ENCODE measurements at regions not wholly inside any gene's neighbourhood (a gene's known extent, or its start where the extent isn't known, plus 50 kb on each side); places are given as distances from the start of the nearest gene placed in this dataset.

DNA sequence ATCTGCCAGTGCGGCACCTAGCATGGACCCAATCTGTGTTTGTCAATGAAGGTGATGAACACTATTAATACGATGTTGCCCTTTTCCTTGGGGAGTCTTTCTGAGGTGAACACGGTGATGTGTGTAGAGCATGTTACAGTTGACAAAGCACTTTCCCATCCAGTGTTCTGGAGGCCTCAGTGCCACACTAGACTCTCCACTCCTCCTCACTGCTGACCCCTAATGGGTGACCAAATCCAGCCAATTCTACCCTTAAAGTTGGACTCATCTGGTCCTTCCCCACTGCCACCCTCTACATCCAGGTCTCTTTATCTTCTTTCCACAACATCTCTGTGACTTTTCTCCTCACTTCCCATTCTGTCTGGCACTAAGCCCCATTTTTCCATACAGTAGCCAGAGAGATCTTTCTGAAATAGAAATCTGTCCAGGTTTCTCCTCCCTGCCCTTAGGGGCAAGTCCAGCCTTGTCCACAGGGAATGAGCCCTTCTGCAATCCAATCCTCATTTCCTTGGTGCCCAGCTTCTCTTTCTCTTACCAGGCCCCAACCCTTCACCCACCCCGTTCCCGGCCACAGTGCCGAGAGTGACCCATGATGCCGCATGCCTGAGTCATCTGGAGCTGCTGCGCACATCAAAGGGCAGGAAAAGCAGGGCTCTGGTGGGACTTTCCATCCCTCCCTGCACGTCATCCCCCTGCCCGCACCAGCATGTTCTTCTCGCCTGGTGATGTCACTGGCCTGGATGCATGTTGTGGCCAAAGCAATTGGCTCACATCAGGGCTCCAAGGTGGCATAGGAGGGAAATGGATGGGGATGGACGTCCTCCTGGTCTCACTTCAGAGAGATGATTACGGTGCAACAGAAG is 64.2 kb downstream of the RASSF10 start:
- TF ChIP-seq, protein P1, sequence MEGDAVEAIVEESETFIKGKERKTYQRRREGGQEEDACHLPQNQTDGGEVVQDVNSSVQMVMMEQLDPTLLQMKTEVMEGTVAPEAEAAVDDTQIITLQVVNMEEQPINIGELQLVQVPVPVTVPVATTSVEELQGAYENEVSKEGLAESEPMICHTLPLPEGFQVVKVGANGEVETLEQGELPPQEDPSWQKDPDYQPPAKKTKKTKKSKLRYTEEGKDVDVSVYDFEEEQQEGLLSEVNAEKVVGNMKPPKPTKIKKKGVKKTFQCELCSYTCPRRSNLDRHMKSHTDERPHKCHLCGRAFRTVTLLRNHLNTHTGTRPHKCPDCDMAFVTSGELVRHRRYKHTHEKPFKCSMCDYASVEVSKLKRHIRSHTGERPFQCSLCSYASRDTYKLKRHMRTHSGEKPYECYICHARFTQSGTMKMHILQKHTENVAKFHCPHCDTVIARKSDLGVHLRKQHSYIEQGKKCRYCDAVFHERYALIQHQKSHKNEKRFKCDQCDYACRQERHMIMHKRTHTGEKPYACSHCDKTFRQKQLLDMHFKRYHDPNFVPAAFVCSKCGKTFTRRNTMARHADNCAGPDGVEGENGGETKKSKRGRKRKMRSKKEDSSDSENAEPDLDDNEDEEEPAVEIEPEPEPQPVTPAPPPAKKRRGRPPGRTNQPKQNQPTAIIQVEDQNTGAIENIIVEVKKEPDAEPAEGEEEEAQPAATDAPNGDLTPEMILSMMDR (IDR thresholded peaks at IDR 0.05), result no peak
- TF ChIP-seq POLR2A (IDR thresholded peaks at IDR 0.05) (no peak), EP300 (IDR thresholded peaks at IDR 0.05) (no peak), POLR2AphosphoS5 (IDR thresholded peaks at IDR 0.05) (no peak)

All from stomach (tissue), 4 donors.